Upper lobe of left lung (tissue), 4 donors: ENCODE measurements at regions not wholly inside any gene's neighbourhood (a gene's known extent, or its start where the extent isn't known, plus 50 kb on each side); places are given as distances from the start of the nearest gene placed in this dataset.

Experiments
- CTCF ChIP-seq, 6 experiments: fragments of 450-650 bp in 4 of 6; fragments of 200-600 bp in 2 of 6; sonication (generic) in 2 of 6; IDR thresholded peaks; one replicate each; pipeline ENCODE4 v1.5.1; 2016 to 2019; ENCODE audit warnings: antibody characterized with exemption in 6 of 6
- EP300 ChIP-seq, 4 donors: sonication (generic); formaldehyde crosslinking; IDR thresholded peaks; one replicate each; pipeline ENCODE4 v1.5.1; 2017; ENCODE audit warnings: antibody characterized with exemption in 4 of 4, control low read depth in 2 of 4
- POLR2A ChIP-seq, 4 donors: fragments of 450-650 bp; IDR thresholded peaks; one replicate each; pipeline ENCODE4 v1.5.1; 2016 to 2017; ENCODE audit warnings: antibody characterized with exemption in 4 of 4, mild to moderate bottlenecking in 2 of 4
- POLR2AphosphoS5 ChIP-seq, 2 donors: sonication (generic); formaldehyde crosslinking; IDR thresholded peaks; one replicate each; pipeline ENCODE4 v1.5.1; 2017; ENCODE audit warnings: antibody characterized with exemption in 2 of 2

GRCh38 chr9:95696701-95697100 lies 178.8 kb upstream of the ERCC6L2 start:
- no peak for TF ChIP-seq CTCF (IDR thresholded peaks at IDR 0.05)
- TF ChIP-seq EP300 (IDR thresholded peaks at IDR 0.05): no peak
- TF ChIP-seq POLR2A (IDR thresholded peaks at IDR 0.05): no peak
- TF ChIP-seq POLR2AphosphoS5 (IDR thresholded peaks at IDR 0.05): no peak
